H7 (cell line): ENCODE measurements at regions not wholly inside any gene's neighbourhood (a gene's known extent, or its start where the extent isn't known, plus 50 kb on each side); places are given as distances from the start of the nearest gene placed in this dataset.

Source experiments
- DNase-seq: peaks from one replicate; pipeline ENCODE4 v3.0.0; 2012
- H3K27me3 ChIP-seq: 2 replicates; pipeline ENCODE4 v1.6.0; 2011; ENCODE audit warnings: mild to moderate bottlenecking, low read length; ENCODE audit not compliant: control insufficient read depth, insufficient read depth
- H3K36me3 ChIP-seq: replicated peaks from 2 replicates; pipeline ENCODE4 v1.5.1; 2011; ENCODE audit warnings: low read length; ENCODE audit not compliant: control insufficient read depth, insufficient read depth
- H3K4me3 ChIP-seq: 2 replicates; pipeline ENCODE4 v1.5.1; 2011; ENCODE audit warnings: low read depth, mild to moderate bottlenecking, control low read depth, low read length, moderate library complexity; ENCODE audit not compliant: insufficient read depth

DNA sequence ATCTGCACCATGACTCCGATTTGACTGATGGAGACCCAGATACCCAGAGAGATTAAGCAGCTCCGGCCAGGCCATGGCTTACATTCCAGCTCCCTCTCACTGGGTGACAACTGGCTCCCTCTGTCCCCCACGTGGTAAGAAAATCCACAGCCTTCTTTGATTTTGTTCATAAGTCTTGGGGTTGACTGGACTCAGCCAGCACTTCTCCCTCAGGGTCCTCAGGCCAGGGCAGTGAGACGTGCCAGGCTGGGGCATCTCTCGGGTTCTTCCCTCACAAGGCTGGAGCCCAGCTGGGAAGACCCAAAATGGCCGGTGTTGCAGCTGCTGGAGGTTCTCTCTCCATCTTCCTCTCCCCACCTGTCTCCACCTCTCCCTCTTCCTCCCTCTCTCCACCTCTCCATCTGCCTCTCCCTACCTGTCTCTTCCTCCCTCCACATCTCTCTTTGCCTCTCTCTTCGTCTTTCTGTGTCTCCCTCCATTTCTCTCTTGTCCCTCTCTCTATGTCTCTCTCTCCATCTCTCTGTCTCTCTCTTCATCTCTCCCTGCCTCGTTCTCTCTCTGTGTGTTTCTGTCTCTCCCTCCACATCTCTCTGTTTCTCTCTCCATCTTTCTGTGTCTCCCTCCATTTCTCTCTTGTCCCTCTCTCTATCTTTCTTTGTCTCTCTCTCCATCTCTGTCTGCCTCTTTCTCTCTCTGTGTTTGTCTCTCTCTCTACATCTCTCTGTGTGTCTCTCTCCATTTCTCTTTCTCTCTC lies 105.3 kb downstream of the FOXL1 start:
- H3K36me3 ChIP-seq, result no peaks in the 10 kb centered on the region
- no peak for DNase-seq
- no peak overlapping the region for H3K4me3 ChIP-seq
- H3K27me3 ChIP-seq, result no peaks in the 10 kb centered on the region

DNA sequence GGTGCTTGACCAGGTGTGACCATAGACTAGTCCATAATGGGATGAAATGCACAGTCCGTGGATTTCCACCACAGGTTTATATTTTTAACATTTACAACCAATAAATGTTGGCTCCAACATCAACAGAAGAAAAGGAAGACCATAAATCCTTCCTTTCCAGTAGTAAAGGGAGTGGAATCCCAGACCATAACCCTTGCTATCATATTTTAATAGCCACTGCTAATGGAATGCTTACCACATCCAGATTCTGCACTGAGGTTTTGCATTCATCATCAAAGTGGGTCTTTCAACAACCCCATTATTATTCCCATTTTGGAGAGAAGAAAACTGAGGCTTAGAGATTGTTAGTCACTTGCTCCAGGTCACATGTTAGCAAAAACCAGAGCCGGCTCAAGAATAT lies 106.7 kb downstream of the FOXL1 start:
- H3K27me3 ChIP-seq, result no peaks in the 10 kb centered on the region
- no peaks in the 10 kb centered on the region for H3K36me3 ChIP-seq
- no peak for DNase-seq
- no peak overlapping the region for H3K4me3 ChIP-seq

DNA sequence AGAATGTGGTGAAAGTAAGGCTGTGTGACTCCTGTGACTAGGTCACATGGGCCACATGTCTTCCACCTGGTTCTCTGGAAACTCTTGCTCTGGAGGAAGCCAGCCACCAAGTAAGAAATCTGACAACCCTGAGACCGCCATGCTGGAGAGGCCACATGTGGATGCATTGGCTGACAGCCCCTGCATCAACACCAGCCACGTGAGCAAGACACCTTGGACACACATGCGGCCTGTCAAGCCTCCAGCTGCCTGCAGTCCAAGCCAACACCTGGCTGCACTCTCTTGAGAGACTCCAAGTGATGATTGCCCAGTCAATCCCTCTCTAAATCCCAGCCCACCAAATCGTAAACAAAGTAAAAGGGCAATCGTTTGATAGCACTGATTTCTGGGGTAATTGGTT lies 112.6 kb downstream of the FOXL1 start:
- no peaks in the 10 kb centered on the region for H3K36me3 ChIP-seq
- no peak for DNase-seq
- peaks cover 2% of the 10 kb centered on the region for H3K27me3 ChIP-seq
- no peak overlapping the region for H3K4me3 ChIP-seq

DNA sequence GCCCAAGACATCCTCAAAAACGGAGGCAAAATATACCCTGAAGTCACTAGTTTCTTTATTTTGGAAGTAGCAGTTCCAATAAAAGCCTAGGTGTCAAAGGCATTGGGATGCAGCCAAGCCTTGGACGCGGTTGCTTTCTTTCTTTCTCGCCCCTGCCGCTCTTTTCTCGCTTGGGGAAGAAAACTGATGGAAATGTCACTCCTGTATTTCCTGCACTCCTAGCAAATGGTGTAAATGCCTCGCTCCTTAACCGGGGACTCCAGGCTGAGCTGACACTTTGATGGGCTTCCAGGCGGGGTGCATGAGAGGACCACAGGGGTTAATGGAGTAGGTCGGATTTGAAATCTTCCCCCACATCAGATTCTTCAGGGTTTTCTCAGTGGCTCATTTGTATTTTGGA lies 114.1 kb downstream of the FOXL1 start:
- H3K4me3 ChIP-seq, result no peak overlapping the region
- H3K36me3 ChIP-seq, result no peaks in the 10 kb centered on the region
- DNase-seq, result no peak
- H3K27me3 ChIP-seq, result peaks cover 2% of the 10 kb centered on the region

DNA sequence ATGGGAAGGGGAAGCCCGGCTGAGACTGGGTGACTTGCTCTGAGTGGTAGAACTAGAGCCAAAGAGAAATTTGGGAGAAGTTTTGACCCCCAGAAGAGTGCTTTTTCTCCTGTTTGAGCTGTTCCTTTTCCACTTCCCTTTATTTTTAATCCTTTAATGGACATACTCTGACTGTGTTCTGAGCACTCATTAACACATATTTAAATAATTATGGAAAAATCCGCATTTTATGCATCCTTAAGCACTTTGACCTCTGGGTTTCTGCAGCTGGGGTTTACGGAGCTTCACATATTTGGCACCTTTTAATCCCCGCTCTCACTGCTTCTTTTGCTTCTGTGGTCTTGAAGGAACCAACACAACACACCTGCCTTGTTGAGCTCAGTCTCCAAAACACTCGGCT lies 114.7 kb downstream of the FOXL1 start:
- H3K36me3 ChIP-seq, result no peaks in the 10 kb centered on the region
- no peak overlapping the region for H3K4me3 ChIP-seq
- DNase-seq, result no peak
- peaks cover 2% of the 10 kb centered on the region for H3K27me3 ChIP-seq

DNA sequence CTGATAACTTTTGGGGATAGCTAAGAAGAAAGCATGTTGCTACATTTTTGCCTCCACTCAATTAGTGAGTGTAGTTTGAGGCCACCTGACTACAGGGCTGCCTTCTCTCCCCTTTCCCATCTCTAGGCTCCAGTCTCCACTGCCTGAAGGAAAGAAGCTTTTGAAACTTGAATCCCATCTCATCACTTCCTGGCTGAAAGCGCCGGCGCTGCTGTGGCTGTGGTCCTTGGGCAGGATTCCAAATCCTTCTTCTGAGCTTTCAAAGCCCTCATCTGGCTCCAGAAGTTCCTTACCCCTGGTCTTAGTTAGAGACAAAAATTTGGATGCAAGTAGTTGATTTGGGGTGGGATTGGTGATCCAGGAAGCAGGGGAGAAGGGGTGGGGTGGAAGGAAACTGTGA lies 119.4 kb downstream of the FOXL1 start:
- Histone ChIP-seq H3K4me3 (no peak overlapping the region), H3K27me3 (peaks cover 2% of the 10 kb centered on the region; the same call in 1 of the 2 replicates), H3K36me3 (no peaks in the 10 kb centered on the region)
- DNase-seq, result no peak

DNA sequence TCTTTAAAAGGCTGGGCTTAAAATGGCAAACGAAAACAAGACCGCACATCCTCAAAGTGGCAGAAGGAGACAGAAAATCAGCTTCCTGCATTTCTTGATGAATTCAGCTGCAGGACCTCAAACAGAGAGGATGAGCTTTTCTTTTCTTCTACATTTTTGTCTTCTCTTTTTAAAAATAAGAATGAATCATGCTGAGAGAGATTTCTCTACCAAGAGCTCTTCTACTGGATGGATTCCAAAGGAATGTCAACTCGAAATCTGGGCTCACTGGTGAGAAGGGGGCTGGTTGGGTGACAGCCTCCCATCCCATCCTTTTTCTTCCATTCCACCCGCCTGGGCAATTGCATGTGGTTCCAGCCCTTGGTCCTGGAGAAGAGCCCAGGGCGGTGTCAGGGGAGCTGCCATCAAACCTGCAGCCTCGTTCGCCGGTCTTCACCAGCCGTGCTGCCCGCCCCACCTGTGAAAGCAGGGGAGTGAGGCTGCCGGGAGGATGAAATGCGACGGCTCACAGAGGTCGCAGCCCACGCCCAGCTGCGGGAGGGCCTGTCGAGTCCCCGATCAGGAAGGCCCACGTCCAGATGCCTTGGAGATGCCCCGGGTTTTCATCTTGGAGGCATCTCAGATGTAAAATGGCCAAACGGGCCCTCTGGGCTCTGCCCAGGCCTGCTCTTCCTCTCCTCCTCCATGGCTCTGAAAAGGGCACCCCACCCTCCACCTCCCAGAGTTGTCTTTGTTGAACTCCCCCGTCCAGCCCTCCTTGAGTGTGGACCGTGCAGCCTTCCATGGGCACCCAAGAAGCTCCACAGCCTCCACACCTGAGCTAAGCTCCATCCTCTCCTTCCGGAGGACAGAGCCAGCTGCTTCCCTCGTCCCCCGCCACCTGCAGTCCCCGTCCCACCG lies 121.9 kb downstream of the FOXL1 start:
- Histone ChIP-seq H3K4me3 (no peak overlapping the region), H3K36me3 (no peaks in the 10 kb centered on the region), H3K27me3 (no peaks in the 10 kb centered on the region; the same call in 1 of the 2 replicates)
- no peak for DNase-seq

DNA sequence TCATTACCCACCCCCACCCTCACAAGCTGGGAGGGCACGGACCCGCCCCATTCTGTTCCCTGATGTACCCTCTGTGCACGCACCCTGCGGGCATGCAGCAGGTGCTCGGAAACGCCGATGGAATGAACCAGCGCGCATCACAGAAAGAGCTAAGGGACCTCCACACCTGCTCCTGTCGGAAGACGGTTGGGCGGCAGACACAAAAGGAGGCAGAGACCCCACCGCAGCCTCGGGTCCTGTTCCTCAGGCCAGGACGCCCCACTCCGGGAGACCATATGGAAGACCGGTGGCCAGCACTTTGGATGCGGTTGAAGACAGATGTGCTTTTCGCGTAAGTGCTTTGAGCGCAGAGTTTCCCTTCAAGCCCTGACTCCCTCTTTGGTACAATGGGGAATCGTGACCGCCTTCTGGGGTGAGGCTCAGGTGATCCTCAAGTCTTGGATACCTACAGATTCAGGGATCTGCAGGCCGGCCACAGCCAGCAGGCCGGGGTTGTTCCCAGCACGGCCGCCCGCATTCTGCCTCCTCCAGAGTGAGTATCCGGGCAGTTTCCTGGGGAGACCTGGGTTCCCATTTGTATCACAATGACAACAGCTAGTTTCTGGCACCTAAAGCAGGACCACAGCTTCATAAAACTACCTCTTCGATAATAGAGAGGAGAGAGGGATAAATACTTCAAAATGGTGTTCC lies 123.1 kb downstream of the FOXL1 start:
- no peaks in the 10 kb centered on the region; the same call in 1 of the 2 replicates for H3K27me3 ChIP-seq
- no peaks in the 10 kb centered on the region for H3K36me3 ChIP-seq
- no peak for DNase-seq
- H3K4me3 ChIP-seq, result no peak overlapping the region

DNA sequence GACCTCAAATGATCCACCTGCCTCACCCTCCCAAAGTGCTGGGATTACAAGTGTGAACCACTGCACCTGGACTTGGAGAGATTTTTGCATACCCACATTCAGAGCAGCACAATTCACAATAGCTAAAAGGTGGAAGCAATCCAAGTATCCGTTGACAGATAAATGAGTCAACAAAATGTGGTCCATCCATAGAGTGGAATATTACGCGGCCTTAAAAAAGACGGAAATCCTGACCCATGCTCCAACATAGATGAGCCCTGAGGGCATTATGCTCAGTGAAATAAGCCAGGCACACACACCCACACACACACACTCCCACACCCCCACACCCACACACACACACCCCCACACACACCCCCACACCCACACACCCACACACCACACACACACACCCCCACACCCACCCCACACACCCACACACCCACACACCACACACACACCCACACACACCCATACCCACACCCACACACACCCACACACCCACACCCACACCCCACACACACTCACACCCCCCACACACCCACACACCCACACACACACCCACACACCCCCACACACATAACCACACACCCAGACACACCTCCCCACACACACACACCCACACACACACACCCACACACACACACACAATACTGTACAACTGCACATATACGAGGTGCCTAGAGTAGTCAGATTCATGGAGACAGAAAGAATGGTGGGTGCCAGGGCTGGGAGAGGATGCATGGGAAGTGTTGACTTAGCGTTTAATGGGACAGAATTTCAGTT lies 124.7 kb downstream of the FOXL1 start:
- no peak for DNase-seq
- Histone ChIP-seq H3K4me3 (no peak overlapping the region), H3K36me3 (no peaks in the 10 kb centered on the region), H3K27me3 (no peaks in the 10 kb centered on the region; the same call in 1 of the 2 replicates)

DNA sequence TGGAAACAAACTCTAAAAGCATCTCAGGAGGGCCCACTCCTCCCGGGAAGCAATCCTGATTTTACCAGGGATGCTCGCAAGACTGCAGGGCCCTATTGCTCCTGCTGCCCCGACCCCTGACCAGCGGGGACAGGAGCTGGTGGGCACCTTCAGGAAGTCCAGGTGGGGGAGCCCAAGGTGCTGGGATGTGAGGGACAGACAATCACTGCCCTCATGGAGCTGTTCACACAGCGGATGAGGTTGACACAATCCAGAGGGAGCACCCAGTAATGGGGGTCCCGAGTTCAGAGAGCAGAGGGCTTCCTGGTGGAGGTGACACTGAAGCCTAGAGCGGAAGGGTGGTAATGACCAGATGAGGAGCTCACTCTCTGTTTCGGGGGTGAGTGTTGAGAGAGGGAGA lies 126.2 kb downstream of the FOXL1 start:
- no peaks in the 10 kb centered on the region for H3K36me3 ChIP-seq
- H3K27me3 ChIP-seq, result no peaks in the 10 kb centered on the region; the same call in 1 of the 2 replicates
- H3K4me3 ChIP-seq, result no peak overlapping the region
- no peak for DNase-seq

DNA sequence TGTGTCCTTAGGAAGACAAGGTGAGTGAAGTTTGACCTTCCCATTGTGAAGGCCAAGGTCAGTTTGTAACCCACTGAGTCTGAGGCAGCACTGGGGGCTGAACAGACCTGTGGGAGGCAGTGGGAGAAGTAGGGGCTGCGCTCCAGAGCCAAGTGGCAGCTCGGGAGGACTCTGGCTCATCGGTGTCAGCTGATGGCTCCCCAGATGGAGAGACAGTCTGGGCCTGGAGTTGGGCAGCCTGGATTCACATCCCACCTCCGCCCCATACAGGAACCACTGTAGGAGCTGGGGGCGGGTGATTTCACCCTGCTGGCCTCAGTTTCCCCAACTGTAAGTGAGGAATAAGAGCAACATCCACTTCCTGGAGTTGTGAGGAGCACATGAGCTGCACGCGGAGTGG lies 128.4 kb downstream of the FOXL1 start:
- Histone ChIP-seq H3K36me3 (no peaks in the 10 kb centered on the region), H3K4me3 (no peak overlapping the region), H3K27me3 (no peaks in the 10 kb centered on the region; the same call in 1 of the 2 replicates)
- DNase-seq, result no peak

DNA sequence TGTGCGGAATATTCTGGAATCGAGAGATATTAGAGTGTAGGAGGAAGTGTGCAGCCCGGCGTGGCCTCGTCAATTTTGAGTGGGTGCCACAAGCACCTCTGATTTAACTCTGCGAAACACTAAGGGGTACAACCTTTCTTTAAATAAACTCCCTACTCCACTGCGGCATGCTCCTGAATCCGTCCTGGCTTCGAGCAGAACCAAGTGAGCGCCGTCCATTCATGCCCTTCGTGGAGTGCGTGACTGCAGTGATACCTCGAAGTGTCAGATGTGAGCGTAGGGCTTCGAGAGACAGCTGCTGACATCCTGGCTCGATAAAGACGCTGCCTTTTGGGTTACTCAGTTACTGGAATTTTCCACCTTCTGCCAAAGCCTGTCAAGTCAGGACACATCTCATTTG lies 128.8 kb downstream of the FOXL1 start:
- Histone ChIP-seq H3K27me3 (no peaks in the 10 kb centered on the region; the same call in 1 of the 2 replicates), H3K4me3 (no peak overlapping the region), H3K36me3 (no peaks in the 10 kb centered on the region)
- no peak for DNase-seq

DNA sequence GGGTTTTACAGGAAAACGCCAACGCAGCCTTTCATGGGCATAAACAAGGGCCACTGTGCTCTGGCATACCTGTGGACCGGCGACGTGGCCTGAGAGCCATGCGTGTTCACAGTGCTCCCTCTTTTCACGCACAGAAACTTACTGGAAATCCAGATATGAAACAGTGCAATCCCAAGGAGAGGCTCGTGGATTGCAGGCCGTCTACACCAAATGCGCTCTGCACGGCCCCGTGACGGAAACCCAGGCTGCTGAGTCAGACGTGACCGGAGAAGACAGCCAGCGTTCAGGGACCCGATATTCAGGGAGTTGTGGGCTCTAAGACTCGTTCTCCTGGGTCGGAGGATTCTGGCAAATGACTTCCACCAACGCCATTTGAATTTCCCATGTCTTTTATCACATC lies 129.2 kb downstream of the FOXL1 start:
- no peaks in the 10 kb centered on the region; the same call in 1 of the 2 replicates for H3K27me3 ChIP-seq
- no peak for DNase-seq
- H3K4me3 ChIP-seq, result no peak overlapping the region
- no peaks in the 10 kb centered on the region for H3K36me3 ChIP-seq

DNA sequence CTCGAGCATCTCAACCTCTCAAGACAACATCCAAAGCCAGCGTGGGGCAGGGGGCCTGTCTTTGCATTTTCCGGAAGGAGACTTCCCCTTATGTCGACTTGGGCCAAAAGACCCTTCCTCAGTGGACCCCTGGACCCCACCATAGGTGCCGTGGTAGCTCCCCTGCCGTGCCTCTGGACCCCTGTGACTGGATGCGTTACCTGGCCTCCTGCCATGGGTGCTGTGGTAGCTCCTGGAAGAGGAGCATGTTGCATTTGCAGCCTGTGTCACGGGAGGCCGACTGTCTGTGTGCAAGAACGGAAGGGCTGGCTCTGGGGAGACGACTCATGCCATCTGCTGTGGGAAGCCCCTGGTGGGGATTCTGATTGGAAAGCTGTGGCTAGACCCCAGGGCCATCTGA lies 130.1 kb downstream of the FOXL1 start:
- no peaks in the 10 kb centered on the region; the same call in 1 of the 2 replicates for H3K27me3 ChIP-seq
- no peaks in the 10 kb centered on the region for H3K36me3 ChIP-seq
- H3K4me3 ChIP-seq, result no peak overlapping the region
- DNase-seq, result no peak
